Heart left ventricle (tissue), 16 donors: ENCODE measurements at regions not wholly inside any gene's neighbourhood (a gene's known extent, or its start where the extent isn't known, plus 50 kb on each side); places are given as distances from the start of the nearest gene placed in this dataset.

Experiments
- ATAC-seq, 4 donors: fragments of 200-7000 bp; cut with Tn5 transposase; one replicate each; pipeline ENCODE4 v1.9.1; 2020 to 2022; ENCODE audit warnings: moderate library complexity in 4 of 4, mild to moderate bottlenecking in 3 of 4, moderate number of reproducible peaks in 1 of 4
- DNase-seq, 5 donors: peaks; one replicate each; pipeline ENCODE4 v3.0.0-alpha.2; 2020
- H3K27ac ChIP-seq, 12 donors: fragments of 200-600 bp; sonication (generic) in 4 of 12; one replicate each; pipeline versions ENCODE4 v1.5.0 to v1.8.0; 2016 to 2022; ENCODE audit warnings: mild to moderate bottlenecking in 2 of 12
- H3K27me3 ChIP-seq, 9 donors: fragments of 200-600 bp; sonication (generic) in 2 of 9; one replicate each; pipeline versions ENCODE4 v1.5.1 to v1.8.0; 2016 to 2022; ENCODE audit warnings: mild to moderate bottlenecking in 3 of 9
- H3K36me3 ChIP-seq, 9 donors: fragments of 200-600 bp; sonication (generic) in 2 of 9; one replicate each; pipeline versions ENCODE4 v1.5.0 to v1.8.0; 2018 to 2022; ENCODE audit warnings: mild to moderate bottlenecking in 2 of 9
- H3K4me1 ChIP-seq, 12 donors: fragments of 200-600 bp; sonication (generic) in 4 of 12; one replicate each; pipeline versions ENCODE4 v1.5.0 to v1.8.0; 2016 to 2022; ENCODE audit warnings: mild to moderate bottlenecking in 3 of 12
- H3K4me3 ChIP-seq, 12 donors: fragments of 200-600 bp; sonication (generic) in 4 of 12; one replicate each; pipeline versions ENCODE4 v1.5.0 to v1.8.0; 2017 to 2022; ENCODE audit warnings: mild to moderate bottlenecking in 9 of 12, moderate library complexity in 4 of 12
- H3K9me3 ChIP-seq, 12 donors: fragments of 200-600 bp; sonication (generic) in 4 of 12; one replicate each; pipeline versions ENCODE4 v1.5.0 to v1.8.0; 2016 to 2022; ENCODE audit warnings: mild to moderate bottlenecking in 1 of 12
- CTCF ChIP-seq, 12 donors: fragments of 200-600 bp; sonication (generic) in 4 of 12; IDR thresholded peaks; one replicate each; pipeline versions ENCODE4 v1.5.0 to v1.8.0; 2018 to 2022; ENCODE audit warnings: antibody characterized with exemption in 12 of 12, mild to moderate bottlenecking in 5 of 12
- POLR2A ChIP-seq, 2 donors: fragments of 450-650 bp; IDR thresholded peaks; one replicate each; pipeline ENCODE4 v1.6.1; 2017; ENCODE audit warnings: antibody characterized with exemption in 2 of 2, mild to moderate bottlenecking in 2 of 2, moderate library complexity in 2 of 2
- WGBS, 4 donors: extraction: QIAGEN DNeasy Blood & Tissue Kit in 2 of 4; methylation state at CpG; one replicate each; pipeline versions ENCODE4 v1.1.5 to v1.1.7; 2013 to 2018; 5-methylcytosine and 5-hydroxymethylcytosine counted together
- intact Hi-C, 10 donors: fragments of 100-400 bp; cut with DNase I; formaldehyde crosslinking; loops; one replicate each; pipeline versions ENCODE4 v1.11.1 to v1.14.2; 2022
- donor health status: ischemic (EF 13 %, LVEDD 7.1; RV severe dilation, severe dysfunction).
- donor health status: healthy with polysubstance abuse.
- donor health status: DM: no; HTN: yes; CAD: no.
- donor health status: DM: no; HTN: no; CAD: no.
- donor health status: ischemic (EF 25% LVEDD 6.9; RV normal size, moderate dysfunction).
- donor health status: ischemic (EF 25% LVEDD 5.7; RV mildly dilated, moderate dysfunction).
- donor health status: healthy.
- donor health status: DM: yes; HTN: yes; CAD: no.
- donor health status: ischemic (EF 35%, LVEDD 5.7; RV mildly dilated, moderate dysfunction).
- donor health status: nonischemic (EF 11% LVEDD 7.7; RV severe dilation, severe dysfunction).
- donor health status: DM: yes; HTN: yes; CAD: no.
- donor health status: PGD.
- donor health status: ischemic (EF 29% LVEDD 5.4; RV normal size, mild dysfunction).
- donor health status: nonischemic (EF 23%, LVEDD 6.1; RV moderate dilation, normal function).

- Histone ChIP-seq H3K36me3 (no peaks in the 10 kb centered on the region), H3K27ac (no peak overlapping the region), H3K4me1 (no peaks in the 10 kb centered on the region), H3K4me3 (no peak overlapping the region), H3K27me3 (peaks cover 0 to 14% (median 3%) of the 10 kb centered on the region in 9 donors), H3K9me3 (no peaks in the 10 kb centered on the region)
- TF ChIP-seq CTCF (IDR thresholded peaks at IDR 0.05) (no peak), POLR2A (IDR thresholded peaks at IDR 0.05) (no peak)
- WGBS, 4 donors: 82 to 93% (median 88%) methylated on average over 3 of the region's 3 CpGs
- no peak for ATAC-seq
- no peak for DNase-seq
- intact Hi-C loops: loop anchor here in 5 of 10 donors (2.0 to 10.0 kb wide), 7 partner anchors 224 to 754 kb away; no protein-coding TSS in a partner anchor
These were observed 250.5 kb upstream of the LRTM1 start for GRCh38 chr3:55178336-55178735.

GRCh38 chr3:55177749-55178148, 249.9 kb upstream of the LRTM1 start:
- WGBS, 4 donors: 36 to 41% (median 38%) methylated on average over 6 of the region's 6 CpGs
- intact Hi-C loops: loop anchor here in 5 of 10 donors (2.0 to 10.0 kb wide), 7 partner anchors 223 to 753 kb away; no protein-coding TSS in a partner anchor

GRCh38 chr3:55175423-55175822, 247.6 kb upstream of the LRTM1 start:
- Histone ChIP-seq H3K27ac (no peak overlapping the region), H3K9me3 (peaks cover 0 to 10% (median 0%) of the 10 kb centered on the region in 12 donors), H3K27me3 (peaks cover 0 to 14% (median 3%) of the 10 kb centered on the region in 9 donors), H3K4me1 (no peaks in the 10 kb centered on the region), H3K4me3 (no peak overlapping the region), H3K36me3 (no peaks in the 10 kb centered on the region)
- ATAC-seq (no peak), DNase-seq (no peak)
- TF ChIP-seq POLR2A (IDR thresholded peaks at IDR 0.05) (no peak), CTCF (IDR thresholded peaks at IDR 0.05) (no peak)
- 75 to 88% (median 80%) methylated on average over 2 of the region's 2 CpGs for WGBS, 4 donors
- intact Hi-C loops: loop anchor here in 4 of 10 donors (10.0 kb wide), 6 partner anchors 221 to 751 kb away; no protein-coding TSS in a partner anchor

More at GRCh38 chr3:55177749-55178148, 249.9 kb upstream of the LRTM1 start:
- Histone ChIP-seq H3K9me3 (peaks cover 0 to 5% (median 0%) of the 10 kb centered on the region in 12 donors), H3K36me3 (no peaks in the 10 kb centered on the region), H3K4me3 (no peak overlapping the region), H3K4me1 (no peaks in the 10 kb centered on the region), H3K27me3 (peaks cover 0 to 14% (median 3%) of the 10 kb centered on the region in 9 donors), H3K27ac (no peak overlapping the region)
- TF ChIP-seq CTCF (IDR thresholded peaks at IDR 0.05): no peak
- no peak for TF ChIP-seq POLR2A (IDR thresholded peaks at IDR 0.05)
- DNase-seq (no peak), ATAC-seq (no peak)

- H3K4me1 ChIP-seq: no peaks in the 10 kb centered on the region
- intact Hi-C loops: loop anchor here in 4 of 10 donors (10.0 kb wide), 6 partner anchors 220 to 750 kb away; no protein-coding TSS in a partner anchor
- no peak overlapping the region for H3K27ac ChIP-seq
- DNase-seq: no peak
- WGBS, 4 donors: 85 to 92% (median 88%) methylated on average over 4 of the region's 4 CpGs
- H3K9me3 ChIP-seq: peaks cover 0 to 10% (median 0%) of the 10 kb centered on the region in 12 donors
- no peak overlapping the region for H3K4me3 ChIP-seq
- H3K27me3 ChIP-seq: peaks cover 0 to 14% (median 3%) of the 10 kb centered on the region in 9 donors
- ATAC-seq: no peak
- H3K36me3 ChIP-seq: no peaks in the 10 kb centered on the region
- TF ChIP-seq CTCF (IDR thresholded peaks at IDR 0.05) (no peak), POLR2A (IDR thresholded peaks at IDR 0.05) (no peak)
These were observed 246.9 kb upstream of the LRTM1 start for GRCh38 chr3:55174747-55175146.
